GM13976 (cell line): ENCODE measurements at regions not wholly inside any gene's neighbourhood (a gene's known extent, or its start where the extent isn't known, plus 50 kb on each side); places are given as distances from the start of the nearest gene placed in this dataset.

Source experiments
- DNase-seq: peaks from one replicate; pipeline ENCODE4 v3.0.0; 2012; ENCODE audit warnings: low spot score
- CTCF ChIP-seq: IDR thresholded peaks from 2 replicates; pipeline ENCODE4 v1.5.1; 2012; ENCODE audit warnings: borderline replicate concordance, mild to moderate bottlenecking; ENCODE audit not compliant: insufficient read depth; ENCODE audit errors: extremely low read depth, missing control alignments, control extremely low read depth
- in situ Hi-C: fragments of 300-500 bp; cut with MboI; formaldehyde crosslinking; loops from one replicate; pipeline ENCODE4 v1.12.0; 2022; ENCODE audit warnings: low sequenced_read_pairs, mixed read lengths, inconsistent platforms; ENCODE audit not compliant: unreplicated experiment

- in situ Hi-C loops = no loop called here
- DNase-seq = no peak
- TF ChIP-seq CTCF = no peak
Measured at GRCh38 chr2:128967646-128968045, 649.0 kb upstream of the HS6ST1 start.

GRCh38 chr2:128969374-128969773 is 650.7 kb upstream of the HS6ST1 start:
- in situ Hi-C loops = no loop called here

GRCh38 chr2:128970332-128971116 is 651.9 kb upstream of the HS6ST1 start:
- no peak for DNase-seq
- no peak for TF ChIP-seq CTCF
- in situ Hi-C loops = no loop called here

More at GRCh38 chr2:128969374-128969773, 650.7 kb upstream of the HS6ST1 start:
- no peak for DNase-seq
- TF ChIP-seq CTCF = no peak

- no peak for DNase-seq
- in situ Hi-C loops = no loop called here
- TF ChIP-seq CTCF = no peak
Measured at GRCh38 chr2:128973566-128973965, 654.9 kb upstream of the HS6ST1 start.

GRCh38 chr2:128978212-128978611 is 659.5 kb upstream of the HS6ST1 start:
- DNase-seq = no peak
- in situ Hi-C loops = no loop called here
- no peak for TF ChIP-seq CTCF

GRCh38 chr2:128979182-128979581 is 660.5 kb upstream of the HS6ST1 start:
- in situ Hi-C loops = no loop called here
- DNase-seq = no peak

More at GRCh38 chr2:128979182-128979581, 660.5 kb upstream of the HS6ST1 start:
- no peak for TF ChIP-seq CTCF
